HepG2 (cell line): ENCODE measurements at regions not wholly inside any gene's neighbourhood (a gene's known extent, or its start where the extent isn't known, plus 50 kb on each side); places are given as distances from the start of the nearest gene placed in this dataset.

Experiments
- POLR2A ChIP-seq, 2 experiments: IDR thresholded peaks; 2 replicates each; pipeline ENCODE4 v1.6.1; 2011; ENCODE audit warnings: low read depth in 2 of 2, low read length in 2 of 2, mild to moderate bottlenecking in 1 of 2, moderate library complexity in 1 of 2; ENCODE audit not compliant: insufficient read depth in 1 of 2
- RAD21 ChIP-seq: fragments of 450-650 bp; formaldehyde crosslinking; IDR thresholded peaks from 2 replicates; pipeline ENCODE4 v1.5.0; 2020; ENCODE audit warnings: mild to moderate bottlenecking
- YY1 ChIP-seq: IDR thresholded peaks from 2 replicates; pipeline ENCODE4 v1.6.1; 2011; ENCODE audit warnings: low read length, low read depth, moderate library complexity, mild to moderate bottlenecking; ENCODE audit not compliant: insufficient read depth, insufficient replicate concordance
- TF ChIP-seq, protein P1 (sequence below): sonication (generic); formaldehyde crosslinking; IDR thresholded peaks from 2 replicates; pipeline ENCODE4 v1.4.0; 2020; ENCODE audit warnings: missing genetic modification reagents
- TF ChIP-seq, protein P2 (sequence below): IDR thresholded peaks from 2 replicates; pipeline ENCODE4 v1.6.1; 2016; ENCODE audit warnings: mild to moderate bottlenecking
- TF ChIP-seq, protein P3 (sequence below): sonication (generic); formaldehyde crosslinking; IDR thresholded peaks from 2 replicates; pipeline ENCODE4 v1.5.0; 2020; ENCODE audit warnings: missing genetic modification reagents
- TF ChIP-seq, protein P4 (sequence below): sonication (generic); formaldehyde crosslinking; IDR thresholded peaks from 2 replicates; pipeline ENCODE4 v1.4.0; 2020; ENCODE audit warnings: low read depth, mild to moderate bottlenecking, missing genetic modification reagents

DNA sequence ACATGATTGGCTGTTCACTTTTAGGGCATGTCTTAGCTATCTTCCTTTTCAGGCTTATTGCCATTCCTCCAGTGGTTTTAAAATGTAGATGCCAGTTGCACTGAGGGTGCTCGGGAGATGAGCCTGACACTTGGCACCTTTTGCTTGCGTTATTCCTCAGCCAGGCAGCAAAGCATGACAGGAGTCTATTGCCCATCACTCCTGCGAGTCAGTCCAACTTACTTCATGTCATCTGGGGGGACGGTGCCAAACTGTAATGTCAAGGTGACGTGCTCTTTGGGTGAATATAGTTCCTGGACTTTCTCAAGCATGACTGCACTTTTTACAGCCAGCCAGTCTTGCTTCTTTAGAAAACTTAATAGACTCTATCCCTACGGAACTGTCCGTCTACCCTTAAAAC, 406.0 kb upstream of the C2CD4B start:
- no peak for TF ChIP-seq YY1
- TF ChIP-seq, protein P1, sequence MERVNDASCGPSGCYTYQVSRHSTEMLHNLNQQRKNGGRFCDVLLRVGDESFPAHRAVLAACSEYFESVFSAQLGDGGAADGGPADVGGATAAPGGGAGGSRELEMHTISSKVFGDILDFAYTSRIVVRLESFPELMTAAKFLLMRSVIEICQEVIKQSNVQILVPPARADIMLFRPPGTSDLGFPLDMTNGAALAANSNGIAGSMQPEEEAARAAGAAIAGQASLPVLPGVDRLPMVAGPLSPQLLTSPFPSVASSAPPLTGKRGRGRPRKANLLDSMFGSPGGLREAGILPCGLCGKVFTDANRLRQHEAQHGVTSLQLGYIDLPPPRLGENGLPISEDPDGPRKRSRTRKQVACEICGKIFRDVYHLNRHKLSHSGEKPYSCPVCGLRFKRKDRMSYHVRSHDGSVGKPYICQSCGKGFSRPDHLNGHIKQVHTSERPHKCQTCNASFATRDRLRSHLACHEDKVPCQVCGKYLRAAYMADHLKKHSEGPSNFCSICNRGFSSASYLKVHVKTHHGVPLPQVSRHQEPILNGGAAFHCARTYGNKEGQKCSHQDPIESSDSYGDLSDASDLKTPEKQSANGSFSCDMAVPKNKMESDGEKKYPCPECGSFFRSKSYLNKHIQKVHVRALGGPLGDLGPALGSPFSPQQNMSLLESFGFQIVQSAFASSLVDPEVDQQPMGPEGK (CRISPR knock-in tag), result no peak
- no peak for TF ChIP-seq RAD21 (CRISPR knock-in tag)
- no peak for TF ChIP-seq POLR2A (IDR thresholded peaks at IDR 0.05; ENCODE audit: insufficient read depth in 1 of 2, low read depth in 2 of 2, low read length in 2 of 2)
- TF ChIP-seq, protein P2, sequence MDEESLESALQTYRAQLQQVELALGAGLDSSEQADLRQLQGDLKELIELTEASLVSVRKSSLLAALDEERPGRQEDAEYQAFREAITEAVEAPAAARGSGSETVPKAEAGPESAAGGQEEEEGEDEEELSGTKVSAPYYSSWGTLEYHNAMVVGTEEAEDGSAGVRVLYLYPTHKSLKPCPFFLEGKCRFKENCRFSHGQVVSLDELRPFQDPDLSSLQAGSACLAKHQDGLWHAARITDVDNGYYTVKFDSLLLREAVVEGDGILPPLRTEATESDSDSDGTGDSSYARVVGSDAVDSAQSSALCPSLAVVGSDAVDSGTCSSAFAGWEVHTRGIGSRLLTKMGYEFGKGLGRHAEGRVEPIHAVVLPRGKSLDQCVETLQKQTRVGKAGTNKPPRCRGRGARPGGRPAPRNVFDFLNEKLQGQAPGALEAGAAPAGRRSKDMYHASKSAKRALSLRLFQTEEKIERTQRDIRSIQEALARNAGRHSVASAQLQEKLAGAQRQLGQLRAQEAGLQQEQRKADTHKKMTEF, result no peak
- TF ChIP-seq, protein P3, sequence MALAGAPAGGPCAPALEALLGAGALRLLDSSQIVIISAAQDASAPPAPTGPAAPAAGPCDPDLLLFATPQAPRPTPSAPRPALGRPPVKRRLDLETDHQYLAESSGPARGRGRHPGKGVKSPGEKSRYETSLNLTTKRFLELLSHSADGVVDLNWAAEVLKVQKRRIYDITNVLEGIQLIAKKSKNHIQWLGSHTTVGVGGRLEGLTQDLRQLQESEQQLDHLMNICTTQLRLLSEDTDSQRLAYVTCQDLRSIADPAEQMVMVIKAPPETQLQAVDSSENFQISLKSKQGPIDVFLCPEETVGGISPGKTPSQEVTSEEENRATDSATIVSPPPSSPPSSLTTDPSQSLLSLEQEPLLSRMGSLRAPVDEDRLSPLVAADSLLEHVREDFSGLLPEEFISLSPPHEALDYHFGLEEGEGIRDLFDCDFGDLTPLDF, result no peak
- TF ChIP-seq, protein P4, sequence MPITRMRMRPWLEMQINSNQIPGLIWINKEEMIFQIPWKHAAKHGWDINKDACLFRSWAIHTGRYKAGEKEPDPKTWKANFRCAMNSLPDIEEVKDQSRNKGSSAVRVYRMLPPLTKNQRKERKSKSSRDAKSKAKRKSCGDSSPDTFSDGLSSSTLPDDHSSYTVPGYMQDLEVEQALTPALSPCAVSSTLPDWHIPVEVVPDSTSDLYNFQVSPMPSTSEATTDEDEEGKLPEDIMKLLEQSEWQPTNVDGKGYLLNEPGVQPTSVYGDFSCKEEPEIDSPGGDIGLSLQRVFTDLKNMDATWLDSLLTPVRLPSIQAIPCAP, result no peak
